Islet precursor cell (in vitro differentiated cells): ENCODE measurements at regions not wholly inside any gene's neighbourhood (a gene's known extent, or its start where the extent isn't known, plus 50 kb on each side); places are given as distances from the start of the nearest gene placed in this dataset.

ENCODE experiments used
- DNase-seq: peaks from one replicate; pipeline ENCODE4 v3.0.0-alpha.2; 2018

GRCh38 chr14:40887912-40888311 lies 718.8 kb upstream of the LRFN5 start:
- DNase-seq: no peak

- no peak for DNase-seq
Measured at GRCh38 chr14:40870252-40870651, 736.4 kb upstream of the LRFN5 start.

GRCh38 chr14:40859055-40859454 lies 747.6 kb upstream of the LRFN5 start:
- no peak for DNase-seq

DNA sequence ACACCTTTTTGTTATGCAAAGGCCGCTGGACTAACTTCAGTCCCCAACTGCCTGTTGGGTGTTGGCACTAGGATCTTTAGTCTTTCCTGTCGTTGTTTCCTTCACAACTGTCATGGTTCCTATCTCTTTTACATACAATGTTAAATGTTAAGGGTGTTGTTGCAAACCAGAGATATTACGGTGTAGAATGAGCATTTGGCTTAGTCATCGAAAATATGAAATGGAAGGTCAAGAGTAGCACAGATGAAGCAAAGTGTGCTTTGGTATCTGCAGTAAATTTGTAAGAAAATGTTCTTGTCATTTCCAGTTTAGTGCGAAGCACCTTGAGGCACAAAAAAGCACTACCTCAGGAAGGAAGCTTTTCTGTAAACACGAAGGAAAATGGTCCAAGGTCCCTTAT lies 751.3 kb upstream of the LRFN5 start:
- DNase-seq: no peak

- no peak for DNase-seq
Measured at GRCh38 chr14:40850191-40850590, 756.5 kb upstream of the LRFN5 start.

DNA sequence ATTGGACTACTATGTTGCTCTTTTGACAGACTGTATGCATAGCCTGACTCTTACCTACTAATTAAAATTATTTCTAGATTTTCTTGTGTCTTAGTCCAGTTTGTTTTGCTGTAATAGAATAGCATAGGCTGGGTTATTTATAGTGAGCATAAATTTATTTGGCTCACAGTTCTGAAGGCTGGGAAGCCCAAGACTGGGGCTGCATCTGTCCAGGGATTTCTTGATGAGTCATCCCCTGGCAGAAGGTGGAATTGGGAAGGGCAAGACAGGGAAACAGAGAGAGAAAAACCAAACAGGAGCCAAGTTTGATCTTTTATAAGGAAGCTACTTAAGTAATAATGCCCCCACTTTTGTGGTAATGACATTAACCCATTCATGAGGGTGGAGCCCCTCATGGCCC lies 759.2 kb upstream of the LRFN5 start:
- no peak for DNase-seq

- no peak for DNase-seq
Measured at GRCh38 chr14:40842816-40843215, 763.9 kb upstream of the LRFN5 start.

DNA sequence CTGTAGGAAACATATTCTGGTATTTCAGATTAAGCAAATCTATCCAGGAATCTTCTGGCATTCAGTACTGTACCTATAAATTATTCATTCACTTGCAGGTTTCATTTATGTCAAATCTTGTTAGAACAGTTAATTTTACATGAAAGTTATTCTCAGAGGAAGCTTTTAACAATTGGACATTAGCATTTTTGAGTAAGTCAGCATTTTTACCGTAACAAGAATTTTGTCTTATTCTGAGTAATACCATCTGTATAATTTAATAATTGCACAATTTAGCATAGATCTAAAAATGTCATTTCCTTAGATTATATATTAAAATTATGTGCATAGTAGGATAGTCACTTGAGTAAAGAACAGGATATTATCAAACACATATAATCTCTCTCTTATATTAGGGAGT lies 764.8 kb upstream of the LRFN5 start:
- no peak for DNase-seq

GRCh38 chr14:40838601-40839000 lies 768.1 kb upstream of the LRFN5 start:
- DNase-seq: no peak

DNA sequence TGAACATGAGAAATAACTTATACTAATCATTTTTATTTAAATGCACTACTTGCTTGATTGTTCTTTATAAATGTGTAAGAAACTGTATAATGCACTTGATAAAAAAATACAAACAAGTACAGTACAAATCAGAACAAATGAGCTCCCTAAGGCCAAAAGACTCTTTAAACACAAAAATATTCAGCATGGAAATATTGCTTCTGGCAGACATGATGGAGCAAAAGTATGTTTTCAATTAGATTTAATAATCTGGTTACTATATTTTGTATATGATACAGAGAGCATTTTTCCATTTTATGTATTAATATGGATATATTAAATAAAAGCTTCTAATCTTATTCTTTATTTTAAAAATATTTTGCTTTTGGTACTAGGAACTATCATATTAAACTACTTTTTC lies 800.2 kb upstream of the LRFN5 start:
- no peak for DNase-seq

GRCh38 chr14:40796168-40796567 lies 810.5 kb upstream of the LRFN5 start:
- no peak for DNase-seq

DNA sequence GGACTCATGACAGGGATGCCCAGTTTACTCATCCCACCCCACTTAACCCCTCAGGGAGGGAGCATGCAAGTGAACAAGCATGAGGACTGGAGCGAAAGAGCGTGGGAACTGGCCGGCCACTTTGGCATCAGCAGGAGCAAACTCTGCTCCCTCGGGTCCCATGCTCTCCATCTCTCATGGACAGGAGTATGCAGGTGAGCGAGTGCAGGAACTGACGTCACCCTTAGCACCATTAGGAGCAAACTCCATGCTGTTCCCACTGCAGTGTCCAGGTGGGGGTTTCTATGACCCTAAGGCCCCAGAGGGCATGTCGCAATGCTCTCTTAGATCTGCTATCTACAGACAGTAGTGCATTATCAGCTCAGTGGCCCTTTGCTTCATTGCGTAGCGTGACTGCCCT lies 821.8 kb upstream of the LRFN5 start:
- DNase-seq: no peak

- DNase-seq: no peak
Measured at GRCh38 chr14:40762685-40763084, 844.0 kb upstream of the LRFN5 start.

GRCh38 chr14:40762177-40762576 lies 844.5 kb upstream of the LRFN5 start:
- no peak for DNase-seq

- no peak for DNase-seq
Measured at GRCh38 chr14:40760704-40761103, 846.0 kb upstream of the LRFN5 start.

- DNase-seq: no peak
Measured at GRCh38 chr14:40758076-40758475, 848.6 kb upstream of the LRFN5 start.

DNA sequence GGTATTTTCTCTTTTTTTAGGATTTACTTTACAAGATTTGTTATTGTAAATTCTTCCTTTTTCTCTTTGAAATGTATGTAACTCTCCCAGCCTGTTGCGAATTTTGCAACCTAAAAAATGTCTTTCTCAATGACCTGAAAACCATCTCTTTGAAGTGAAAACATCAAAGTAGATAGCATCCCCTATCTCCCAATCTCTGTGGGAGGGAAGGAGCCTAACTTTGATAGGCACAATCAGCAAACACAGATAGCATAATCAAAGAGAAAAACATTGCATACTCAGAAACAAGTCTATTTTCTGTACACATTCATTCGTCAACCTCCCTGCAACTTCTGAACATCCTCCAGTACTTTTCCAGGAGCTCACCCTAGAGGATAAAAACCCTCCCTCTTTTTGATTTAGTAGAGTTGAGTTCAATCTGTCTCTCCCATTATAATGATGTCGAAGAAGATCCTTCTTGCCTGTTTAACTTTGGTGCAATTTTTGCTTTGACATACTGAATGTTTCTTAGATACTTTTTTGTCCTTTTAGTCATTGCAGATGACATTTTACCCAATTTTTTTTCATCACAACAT lies 849.2 kb upstream of the LRFN5 start:
- DNase-seq: no peak

DNA sequence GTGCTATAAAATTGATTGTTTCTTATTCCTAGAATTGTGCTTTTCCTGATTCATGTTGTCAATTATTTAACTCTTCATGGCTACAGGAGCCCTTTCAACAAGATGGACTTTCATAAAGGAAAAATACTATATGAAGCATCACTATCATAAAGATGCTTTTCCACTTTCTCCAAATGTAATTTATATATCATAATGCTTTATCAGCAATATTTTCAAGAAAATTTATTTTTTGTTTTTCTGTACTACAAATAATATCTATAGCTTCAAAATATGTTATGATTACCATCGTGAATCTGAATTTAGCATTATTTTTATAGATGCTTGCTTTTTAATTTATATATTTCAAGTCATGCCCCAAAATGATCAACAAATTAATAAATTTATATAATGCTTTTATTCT lies 873.5 kb upstream of the LRFN5 start:
- no peak for DNase-seq

- no peak for DNase-seq
Measured at GRCh38 chr14:40727107-40727506, 879.6 kb upstream of the LRFN5 start.

DNA sequence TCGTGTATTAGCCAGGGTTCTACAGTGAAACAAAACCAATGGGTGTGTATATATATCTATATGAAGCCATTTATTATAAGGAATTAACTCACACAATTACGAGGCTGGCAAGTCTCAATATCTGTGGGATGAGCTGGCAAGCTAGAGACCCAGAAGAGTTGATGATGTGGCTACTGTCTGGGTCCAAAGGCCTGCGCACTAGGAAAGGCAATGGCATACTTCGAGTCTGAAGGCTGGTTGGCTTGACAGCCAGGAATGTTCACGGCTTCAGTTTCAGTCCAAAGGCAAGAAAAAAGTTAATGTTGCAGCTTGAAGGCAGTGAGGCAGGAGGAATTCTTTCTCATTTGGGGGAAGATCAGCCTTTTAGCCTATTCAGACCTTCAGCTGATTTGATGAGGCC lies 893.3 kb upstream of the LRFN5 start:
- no peak for DNase-seq

GRCh38 chr14:40697231-40697630 lies 909.4 kb upstream of the LRFN5 start:
- DNase-seq: no peak

DNA sequence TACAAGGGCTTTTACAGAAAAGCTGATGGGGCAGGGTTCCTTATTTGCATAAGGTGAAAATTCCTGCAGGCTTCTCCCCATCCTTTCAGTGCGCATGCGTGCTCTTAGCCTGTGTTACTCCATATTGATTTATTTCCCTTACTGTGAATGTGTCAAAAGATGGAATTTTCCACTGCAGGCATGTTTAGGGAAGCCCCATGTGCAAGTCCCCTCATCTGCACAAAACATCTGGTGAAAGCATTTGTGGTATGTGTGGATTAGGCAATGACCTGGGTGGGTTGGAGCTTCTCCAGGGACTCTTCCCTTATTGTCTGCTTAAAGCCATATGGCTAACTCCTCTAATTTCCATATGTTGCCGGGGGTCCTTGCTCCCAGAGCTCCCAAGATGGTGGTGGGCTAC lies 912.7 kb upstream of the LRFN5 start:
- DNase-seq: no peak

DNA sequence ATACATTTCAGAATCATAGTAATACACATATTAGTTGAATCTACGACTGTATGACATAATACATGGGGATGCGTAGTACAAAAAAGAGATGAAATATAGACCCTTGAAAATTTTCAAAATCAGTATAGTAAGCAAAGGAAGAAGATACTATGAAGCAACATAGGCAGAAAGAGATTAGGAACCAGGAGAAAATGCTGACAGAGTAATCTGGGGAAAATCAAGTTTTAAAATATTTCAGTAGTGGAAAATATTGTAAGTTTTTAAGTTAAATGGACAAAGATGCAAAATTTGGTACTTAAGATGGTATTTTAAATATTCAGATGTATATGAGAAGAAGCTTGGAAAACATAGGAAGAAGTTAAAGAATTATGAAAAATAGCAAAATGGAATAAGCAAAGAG lies 915.6 kb upstream of the LRFN5 start:
- no peak for DNase-seq

DNA sequence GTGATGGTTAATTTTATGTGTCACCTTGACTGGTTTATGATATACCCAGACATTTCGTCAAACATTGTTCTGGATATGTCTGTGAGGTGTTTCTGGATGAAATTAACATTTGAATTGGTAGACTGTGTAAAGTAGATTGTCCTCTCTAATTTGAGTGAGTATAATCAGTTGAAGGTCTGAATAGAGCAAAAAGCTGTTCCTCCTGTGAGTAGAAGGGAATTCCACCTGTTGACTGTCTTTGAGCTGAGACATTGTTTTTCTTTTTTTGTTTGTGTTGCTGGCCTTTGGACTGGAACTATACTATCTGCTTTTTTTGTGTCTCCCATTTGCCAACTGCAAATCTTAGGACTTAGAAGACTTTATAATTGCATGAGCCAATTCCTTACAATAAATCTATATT lies 920.9 kb upstream of the LRFN5 start:
- no peak for DNase-seq

DNA sequence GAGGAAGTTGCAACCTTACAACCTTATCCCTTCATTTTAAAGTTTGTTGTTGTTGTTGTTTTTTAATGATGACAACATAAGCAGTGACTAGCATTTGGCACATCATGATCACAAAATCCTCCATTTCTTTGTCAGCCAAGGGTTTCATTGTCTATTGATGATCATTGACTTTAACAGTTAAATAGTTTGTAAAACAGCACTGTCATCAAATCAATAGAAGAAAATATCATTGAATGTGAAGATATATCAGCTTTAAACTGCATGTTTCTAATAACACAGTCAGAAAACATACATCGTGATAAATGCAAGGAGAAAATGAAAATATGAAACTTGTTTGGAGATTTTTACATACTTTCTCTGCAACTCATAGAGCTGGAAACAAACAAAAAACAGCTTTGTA lies 922.3 kb upstream of the LRFN5 start:
- no peak for DNase-seq
